ENCODE measurements at regions not wholly inside any gene's neighbourhood (a gene's known extent, or its start where the extent isn't known, plus 50 kb on each side); places are given as distances from the start of the nearest gene placed in this dataset.

- TF ChIP-seq CTCF (IDR thresholded peaks at IDR 0.05; ENCODE audit: extremely low read depth in 1 of 2, insufficient read depth in 1 of 2, low read depth in 1 of 2, low read length in 2 of 2) (no peak), POLR2AphosphoS5 (IDR thresholded peaks at IDR 0.05; ENCODE audit: insufficient read depth, low read depth, low read length) (no peak), MAX (IDR thresholded peaks at IDR 0.05; ENCODE audit: insufficient read depth, insufficient read length) (no peak), POLR2A (IDR thresholded peaks at IDR 0.05; ENCODE audit: low read depth, low read length) (no peak), EZH2 (IDR thresholded peaks at IDR 0.05; ENCODE audit: borderline replicate concordance, low read depth, low read length, severe bottlenecking) (no peak), MYC (IDR thresholded peaks at IDR 0.05; ENCODE audit: low read depth, low read length) (no peak), JUN (IDR thresholded peaks at IDR 0.05; ENCODE audit: borderline replicate concordance, insufficient read depth, insufficient read length, low read depth) (no peak), FOS (IDR thresholded peaks at IDR 0.05; ENCODE audit: borderline replicate concordance, insufficient read depth, low read length) (no peak), GATA2 (IDR thresholded peaks at IDR 0.05; ENCODE audit: insufficient read depth, insufficient read length, low read depth, low read length) (no peak)
These were observed 65.1 kb upstream of the BET1 start for GRCh38 chr7:94069162-94069739.
